ENCODE measurements at regions not wholly inside any gene's neighbourhood (a gene's known extent, or its start where the extent isn't known, plus 50 kb on each side); places are given as distances from the start of the nearest gene placed in this dataset.

DNA sequence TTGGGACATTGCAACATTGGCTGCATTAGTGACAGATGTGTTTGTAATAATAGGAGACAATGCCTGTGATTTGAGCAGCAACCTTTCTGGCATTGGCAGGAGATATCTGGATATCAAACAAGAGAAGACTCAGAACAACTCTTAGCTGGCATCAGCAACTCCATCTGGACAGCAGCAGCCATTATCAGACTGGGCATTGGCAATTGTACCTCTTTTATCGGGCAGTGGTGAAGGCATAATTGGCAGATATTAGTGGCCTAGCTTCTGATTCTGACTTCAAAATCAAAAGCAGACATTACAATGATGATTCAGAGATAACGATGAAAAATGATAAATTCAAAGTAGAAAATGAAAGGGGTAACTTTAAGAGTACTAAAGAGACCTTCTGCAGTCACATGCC, 1193.7 kb downstream of the EFNB2 start:
- TF ChIP-seq, protein P1, sequence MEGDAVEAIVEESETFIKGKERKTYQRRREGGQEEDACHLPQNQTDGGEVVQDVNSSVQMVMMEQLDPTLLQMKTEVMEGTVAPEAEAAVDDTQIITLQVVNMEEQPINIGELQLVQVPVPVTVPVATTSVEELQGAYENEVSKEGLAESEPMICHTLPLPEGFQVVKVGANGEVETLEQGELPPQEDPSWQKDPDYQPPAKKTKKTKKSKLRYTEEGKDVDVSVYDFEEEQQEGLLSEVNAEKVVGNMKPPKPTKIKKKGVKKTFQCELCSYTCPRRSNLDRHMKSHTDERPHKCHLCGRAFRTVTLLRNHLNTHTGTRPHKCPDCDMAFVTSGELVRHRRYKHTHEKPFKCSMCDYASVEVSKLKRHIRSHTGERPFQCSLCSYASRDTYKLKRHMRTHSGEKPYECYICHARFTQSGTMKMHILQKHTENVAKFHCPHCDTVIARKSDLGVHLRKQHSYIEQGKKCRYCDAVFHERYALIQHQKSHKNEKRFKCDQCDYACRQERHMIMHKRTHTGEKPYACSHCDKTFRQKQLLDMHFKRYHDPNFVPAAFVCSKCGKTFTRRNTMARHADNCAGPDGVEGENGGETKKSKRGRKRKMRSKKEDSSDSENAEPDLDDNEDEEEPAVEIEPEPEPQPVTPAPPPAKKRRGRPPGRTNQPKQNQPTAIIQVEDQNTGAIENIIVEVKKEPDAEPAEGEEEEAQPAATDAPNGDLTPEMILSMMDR (IDR thresholded peaks at IDR 0.05) = no peak
- no peak for TF ChIP-seq POLR2A (IDR thresholded peaks at IDR 0.05)
